ENCODE measurements at regions not wholly inside any gene's neighbourhood (a gene's known extent, or its start where the extent isn't known, plus 50 kb on each side); places are given as distances from the start of the nearest gene placed in this dataset.
"Not testable (repeated sequence)": the region's sequence is repeated elsewhere in the genome, so short reads cannot be mapped to it uniquely, and the experiment has no call there.

GRCh38 chr11:34724973-34725372 is 104.1 kb downstream of the EHF start:
- no peak overlapping the region for H3K4me3 Mint-ChIP-seq (ENCODE audit: unreplicated experiment)
- no peaks in the 10 kb centered on the region for H3K27me3 Mint-ChIP-seq (ENCODE audit: low read depth)
- no peak overlapping the region for H3K27ac Mint-ChIP-seq (ENCODE audit: unreplicated experiment)
- no peak for DNase-seq (ENCODE audit: low spot score)
- H3K4me1 Mint-ChIP-seq (ENCODE audit: low read depth), result no peaks in the 10 kb centered on the region
- peaks cover 21% of the 10 kb centered on the region for H3K36me3 Mint-ChIP-seq (ENCODE audit: low read depth)
- TF ChIP-seq CTCF (IDR thresholded peaks at IDR 0.05), result no peak
- peaks cover 16% of the 10 kb centered on the region for H3K9me3 Mint-ChIP-seq (ENCODE audit: low read depth)

- Mint-ChIP-seq H3K9me3 (ENCODE audit: low read depth) (peaks cover 5% of the 10 kb centered on the region), H3K27ac (ENCODE audit: unreplicated experiment) (no peak overlapping the region), H3K4me3 (ENCODE audit: unreplicated experiment) (no peak overlapping the region), H3K36me3 (ENCODE audit: low read depth) (peaks cover 8% of the 10 kb centered on the region), H3K4me1 (ENCODE audit: low read depth) (no peaks in the 10 kb centered on the region), H3K27me3 (ENCODE audit: low read depth) (no peaks in the 10 kb centered on the region)
- no peak for DNase-seq (ENCODE audit: low spot score)
- TF ChIP-seq CTCF (IDR thresholded peaks at IDR 0.05), result no peak
These were observed 100.8 kb downstream of the EHF start for GRCh38 chr11:34721646-34722045.

GRCh38 chr11:34719303-34719848 is 98.5 kb downstream of the EHF start:
- Mint-ChIP-seq H3K27me3 (ENCODE audit: low read depth) (no peaks in the 10 kb centered on the region), H3K4me3 (ENCODE audit: unreplicated experiment) (no peak overlapping the region), H3K36me3 (ENCODE audit: low read depth) (peaks cover 15% of the 10 kb centered on the region), H3K4me1 (ENCODE audit: low read depth) (no peaks in the 10 kb centered on the region), H3K27ac (ENCODE audit: unreplicated experiment) (no peak overlapping the region), H3K9me3 (ENCODE audit: low read depth) (no peaks in the 10 kb centered on the region)
- DNase-seq (ENCODE audit: low spot score), result no peak
- TF ChIP-seq CTCF (IDR thresholded peaks at IDR 0.05), result no peak

DNA sequence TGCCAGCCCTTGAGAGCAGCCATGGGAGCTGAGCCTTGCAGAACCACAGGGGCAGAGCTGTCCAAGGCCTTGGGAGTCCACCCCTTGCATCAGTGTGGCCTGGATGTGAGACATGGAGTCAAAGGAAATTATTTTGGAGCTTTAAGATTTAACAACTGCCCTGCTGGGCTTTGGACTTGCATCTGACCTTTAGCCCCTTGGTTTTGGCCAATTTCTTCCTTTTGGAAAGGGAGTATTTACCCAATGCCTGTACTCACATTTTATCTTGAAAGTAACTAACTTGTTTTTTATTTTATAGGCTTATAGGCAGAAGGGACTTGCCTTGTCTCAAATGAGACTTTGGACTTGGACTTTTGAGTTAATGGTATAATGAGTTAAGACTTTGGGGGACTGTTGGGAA is 92.7 kb downstream of the EHF start:
- H3K27me3 Mint-ChIP-seq (ENCODE audit: low read depth); H3K4me3 Mint-ChIP-seq (ENCODE audit: unreplicated experiment); H3K4me1 Mint-ChIP-seq (ENCODE audit: low read depth); H3K27ac Mint-ChIP-seq (ENCODE audit: unreplicated experiment); DNase-seq (ENCODE audit: low spot score): not testable (repeated sequence)
- H3K36me3 Mint-ChIP-seq (ENCODE audit: low read depth), result peaks cover 38% of the 10 kb centered on the region
- peaks cover 30% of the 10 kb centered on the region for H3K9me3 Mint-ChIP-seq (ENCODE audit: low read depth)

Measured in chondrocyte (in vitro differentiated cells).